MV-4-11 (cell line): ENCODE measurements at regions not wholly inside any gene's neighbourhood (a gene's known extent, or its start where the extent isn't known, plus 50 kb on each side); places are given as distances from the start of the nearest gene placed in this dataset.

Source experiments
- DNase-seq: peaks from one replicate; lab custom pipeline; 2025; lab: John Stamatoyannopoulos, UW

GRCh38 chr3:152516216-152516615 lies 247.5 kb downstream of the MBNL1 start:
- DNase-seq = no peak

GRCh38 chr3:152517502-152517901 lies 248.8 kb downstream of the MBNL1 start:
- DNase-seq = no peak

GRCh38 chr3:152518346-152518745 lies 249.6 kb downstream of the MBNL1 start:
- no peak for DNase-seq

GRCh38 chr3:152519376-152519775 lies 250.6 kb downstream of the MBNL1 start:
- DNase-seq = no peak

GRCh38 chr3:152522036-152522435 lies 253.3 kb downstream of the MBNL1 start:
- DNase-seq = no peak

GRCh38 chr3:152524198-152525140 lies 255.7 kb downstream of the MBNL1 start:
- DNase-seq = peak; percentile 53

- no peak for DNase-seq
Measured at GRCh38 chr3:152531717-152532116, 263.0 kb downstream of the MBNL1 start.

- DNase-seq = no peak
Measured at GRCh38 chr3:152538518-152538917, 269.8 kb downstream of the MBNL1 start.

GRCh38 chr3:152539191-152539764 lies 270.5 kb downstream of the MBNL1 start:
- peak; percentile 28 for DNase-seq

- DNase-seq = no peak
Measured at GRCh38 chr3:152540120-152540519, 271.4 kb downstream of the MBNL1 start.

GRCh38 chr3:152547153-152547552 lies 278.4 kb downstream of the MBNL1 start:
- DNase-seq = no peak

GRCh38 chr3:152549263-152549662 lies 280.5 kb downstream of the MBNL1 start:
- no peak for DNase-seq

- no peak for DNase-seq
Measured at GRCh38 chr3:152550284-152550683, 281.6 kb downstream of the MBNL1 start.

- no peak for DNase-seq
Measured at GRCh38 chr3:152554980-152555379, 280.0 kb upstream of the P2RY1 start.

GRCh38 chr3:152555666-152556291 lies 279.2 kb upstream of the P2RY1 start:
- DNase-seq = no peak

- DNase-seq = peak; percentile 57
Measured at GRCh38 chr3:152556731-152557254, 278.1 kb upstream of the P2RY1 start.

- no peak for DNase-seq
Measured at GRCh38 chr3:152557302-152557999, 277.5 kb upstream of the P2RY1 start.

- DNase-seq = no peak
Measured at GRCh38 chr3:152558386-152558785, 276.5 kb upstream of the P2RY1 start.

GRCh38 chr3:152559246-152559645 lies 275.7 kb upstream of the P2RY1 start:
- no peak for DNase-seq

- no peak for DNase-seq
Measured at GRCh38 chr3:152564459-152564858, 270.5 kb upstream of the P2RY1 start.

GRCh38 chr3:152574461-152575079 lies 260.4 kb upstream of the P2RY1 start:
- peak; percentile 33 for DNase-seq

GRCh38 chr3:152578769-152579168 lies 256.2 kb upstream of the P2RY1 start:
- DNase-seq = no peak
